HG03095 (cell line): ENCODE measurements at regions not wholly inside any gene's neighbourhood (a gene's known extent, or its start where the extent isn't known, plus 50 kb on each side); places are given as distances from the start of the nearest gene placed in this dataset.
"Not testable (repeated sequence)": the region's sequence is repeated elsewhere in the genome, so short reads cannot be mapped to it uniquely, and the experiment has no call there.

Experiments used
- ATAC-seq: cut with Tn5 transposase; IDR thresholded peaks from one replicate; pipeline ENCODE4 v1.9.1; 2021; ENCODE audit warnings: moderate library complexity; ENCODE audit not compliant: unreplicated experiment

DNA sequence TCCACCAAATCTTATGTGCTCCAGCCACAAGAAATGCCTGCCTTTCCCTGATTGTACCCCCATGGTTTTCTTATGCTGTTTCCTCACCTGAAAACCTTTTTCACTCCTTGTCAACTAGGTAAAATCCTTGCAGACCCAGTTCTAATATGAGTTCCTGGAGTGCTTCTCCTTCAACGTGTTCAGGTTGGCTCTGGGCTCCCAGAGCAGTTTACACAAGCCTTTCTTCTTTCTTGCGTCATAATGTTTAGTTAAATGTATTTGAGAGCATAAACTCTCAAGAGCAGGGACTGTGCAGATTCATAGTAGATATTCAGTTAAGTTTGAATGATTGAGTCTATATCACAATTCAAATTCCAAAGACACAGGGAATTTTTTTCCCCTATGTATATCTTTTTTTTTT lies 484.8 kb upstream of the CCDC196 start:
- ATAC-seq: no peak

DNA sequence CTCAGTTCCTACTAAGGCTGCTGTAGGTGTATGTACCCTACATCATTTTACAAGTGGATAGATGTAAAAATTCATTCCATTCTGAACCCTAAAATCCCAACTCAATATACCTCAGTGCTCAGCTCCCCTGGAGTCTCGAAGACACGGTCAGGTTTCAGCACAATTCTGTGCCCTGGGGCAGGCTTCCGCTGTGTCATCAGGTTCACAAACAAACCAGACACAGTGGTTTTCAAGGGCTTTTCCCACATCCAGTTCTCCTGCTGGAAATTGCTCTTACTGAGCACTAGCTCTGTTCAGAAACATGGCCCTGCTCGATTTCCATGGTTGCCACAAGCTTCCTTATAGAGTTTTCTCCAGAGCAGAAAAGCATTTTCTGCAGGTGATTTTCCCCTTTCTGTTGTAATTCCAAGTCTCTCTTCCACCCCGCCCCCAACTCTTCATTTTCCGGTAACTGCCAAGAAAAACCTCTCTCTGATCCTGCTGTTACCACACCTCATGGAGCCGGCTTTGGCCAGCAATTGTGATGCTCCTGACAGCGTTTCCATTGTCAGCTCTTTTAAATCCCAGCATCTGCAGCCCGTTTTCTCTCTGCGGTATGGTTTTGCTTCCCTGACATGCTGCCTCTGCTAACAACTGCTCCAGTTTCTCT lies 483.0 kb upstream of the CCDC196 start:
- no peak for ATAC-seq

DNA sequence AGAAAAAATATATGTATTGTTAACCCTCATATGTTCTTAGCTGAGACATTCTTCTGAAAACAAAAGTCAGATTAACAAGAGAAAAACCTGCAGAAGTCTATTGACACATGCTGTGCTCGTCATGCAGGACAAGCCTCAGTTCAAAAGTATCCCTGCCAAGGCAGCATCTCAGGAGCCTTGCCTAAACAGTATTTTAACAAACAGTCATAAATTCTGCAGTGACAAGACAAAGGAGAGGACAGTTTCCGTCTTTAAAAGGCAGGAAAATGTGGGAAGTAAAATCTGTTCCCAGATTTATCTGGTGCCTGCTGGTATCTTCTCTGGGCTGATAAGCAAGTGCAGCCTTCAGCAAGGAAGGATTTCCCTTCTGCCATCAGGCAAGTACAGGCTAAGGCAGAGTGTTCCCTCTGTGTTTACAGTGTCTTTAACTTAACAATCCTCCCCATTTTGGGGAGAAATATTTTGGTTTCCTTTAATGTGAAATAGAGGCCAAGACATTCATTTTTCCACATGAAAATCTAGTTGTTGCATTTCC lies 480.2 kb upstream of the CCDC196 start:
- ATAC-seq: no peak

DNA sequence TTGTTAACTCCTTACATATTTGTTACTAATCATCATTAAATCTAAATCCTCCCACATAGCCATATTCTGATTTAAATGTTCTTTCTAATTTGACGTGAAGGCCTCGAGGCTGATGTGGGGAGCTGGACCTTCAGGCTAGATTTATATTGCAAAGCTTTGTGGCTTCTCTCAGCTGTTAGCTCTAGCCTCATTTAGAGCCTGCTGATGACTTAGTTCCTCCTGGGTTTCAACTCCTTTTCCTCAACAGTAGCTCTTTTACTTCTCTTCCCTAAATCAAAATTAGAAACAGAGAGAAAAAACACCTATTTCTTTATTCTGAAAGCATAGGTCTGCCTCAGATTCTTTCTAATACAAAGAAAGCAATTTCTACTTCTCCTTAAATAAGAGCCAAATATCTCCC lies 477.5 kb upstream of the CCDC196 start:
- ATAC-seq: no peak

DNA sequence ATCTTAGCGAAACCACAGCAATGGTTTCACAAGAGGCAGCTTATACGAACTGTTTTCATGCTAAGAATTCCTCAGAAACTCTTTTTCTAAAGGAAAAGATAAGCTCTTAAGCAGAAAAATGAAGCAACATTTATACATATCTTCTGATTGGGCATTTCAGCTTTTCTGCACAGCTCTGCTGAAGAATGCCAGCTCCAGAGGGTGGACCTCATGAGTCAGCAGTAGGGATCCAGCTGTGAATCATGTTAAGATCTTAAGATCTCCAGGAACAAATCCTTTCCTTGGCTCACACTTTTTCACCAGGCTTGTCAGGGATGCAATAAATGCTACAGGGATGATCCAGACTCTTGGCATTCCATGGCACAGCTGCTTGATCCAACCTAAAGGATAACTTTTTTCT lies 477.1 kb upstream of the CCDC196 start:
- no peak for ATAC-seq

DNA sequence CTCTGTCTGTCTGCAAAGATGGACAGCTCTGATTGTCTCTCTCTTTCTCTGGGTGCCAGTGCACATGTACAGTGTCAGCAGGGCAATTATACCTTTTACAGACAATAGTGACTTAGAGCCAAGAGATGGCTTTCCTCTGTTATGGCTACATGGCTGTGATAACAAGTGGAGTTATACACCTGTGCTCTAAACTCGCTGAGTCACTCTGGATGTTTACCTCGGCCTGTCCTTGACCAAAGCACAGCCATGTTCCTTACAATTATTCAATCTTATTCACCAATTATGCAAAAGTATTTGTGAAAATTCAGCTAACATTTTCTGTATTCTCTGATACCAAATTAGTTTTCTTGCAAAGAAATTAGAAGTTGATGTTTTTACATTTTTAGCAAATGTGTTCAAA lies 475.5 kb upstream of the CCDC196 start:
- no peak for ATAC-seq

DNA sequence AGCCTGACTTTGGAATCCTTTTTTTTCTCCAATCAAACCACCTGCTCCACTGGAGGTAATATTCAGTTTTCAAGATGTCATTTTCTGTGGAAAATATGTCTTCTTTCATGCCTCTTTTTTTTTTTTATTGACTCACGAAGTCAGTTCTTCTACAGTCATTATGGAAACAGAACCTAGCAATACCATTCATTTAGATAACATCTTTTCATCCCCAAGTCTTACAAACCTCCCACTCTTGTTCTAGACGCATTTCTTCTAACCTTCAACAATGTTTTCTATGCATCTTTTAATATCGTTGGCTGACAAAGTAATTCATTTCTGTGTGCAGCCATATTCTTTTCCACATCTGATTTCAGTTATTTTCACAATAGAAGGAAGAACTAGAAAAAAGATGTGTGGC lies 474.3 kb upstream of the CCDC196 start:
- no peak for ATAC-seq

DNA sequence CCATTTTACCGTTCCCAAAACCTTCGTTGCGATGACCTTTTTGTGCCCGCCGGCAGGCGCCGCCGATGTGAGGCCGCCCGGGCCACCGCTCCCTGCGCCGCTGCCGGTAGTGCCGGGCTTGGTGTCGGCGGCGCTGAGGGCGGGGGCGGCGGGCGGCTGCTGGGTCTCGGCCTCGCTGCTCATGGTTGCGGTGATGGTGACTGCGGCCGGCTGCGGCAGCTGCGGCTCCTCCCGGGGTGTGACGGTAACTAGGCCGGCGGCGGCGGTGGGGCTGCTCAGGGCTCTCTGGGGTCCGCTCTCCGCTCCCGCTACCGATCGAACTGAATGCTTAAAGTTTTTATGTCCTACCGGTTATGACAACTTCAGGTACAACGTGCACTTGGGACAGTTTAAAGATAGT lies 472.6 kb upstream of the CCDC196 start:
- not testable (repeated sequence) for ATAC-seq

DNA sequence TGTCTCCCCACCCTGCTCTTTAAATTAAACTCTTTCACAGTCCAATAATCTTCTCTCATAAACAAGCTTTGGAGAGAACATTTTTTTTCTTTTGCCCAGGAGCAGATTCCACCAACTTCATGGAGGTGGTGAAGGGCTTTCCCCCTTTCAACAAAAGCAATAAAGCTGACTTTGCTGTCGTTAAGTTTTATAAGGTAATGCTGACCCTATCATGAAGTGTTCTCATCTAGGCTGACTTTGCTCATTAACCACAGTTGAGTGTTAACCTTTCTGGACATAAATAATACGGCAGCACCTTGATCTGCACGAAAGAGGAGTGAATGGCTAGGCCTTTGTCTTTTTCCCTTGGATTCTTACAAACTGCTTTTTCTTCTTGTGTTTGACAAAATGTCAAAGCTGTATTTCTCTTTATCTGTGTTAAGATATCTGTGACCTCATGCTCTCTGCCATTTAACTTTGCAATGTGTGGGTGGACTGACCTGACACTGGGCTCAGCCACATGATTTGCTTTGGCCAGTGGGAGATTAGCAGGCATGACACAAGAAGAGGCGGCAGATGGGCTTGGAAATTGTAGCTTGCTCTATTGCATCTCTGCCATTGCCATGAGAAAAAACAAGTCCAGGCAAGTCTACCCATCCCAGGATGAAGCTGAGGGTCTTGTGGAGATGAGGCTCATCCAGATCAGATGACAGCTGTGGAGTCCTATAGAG lies 470.9 kb upstream of the CCDC196 start:
- ATAC-seq: no peak

DNA sequence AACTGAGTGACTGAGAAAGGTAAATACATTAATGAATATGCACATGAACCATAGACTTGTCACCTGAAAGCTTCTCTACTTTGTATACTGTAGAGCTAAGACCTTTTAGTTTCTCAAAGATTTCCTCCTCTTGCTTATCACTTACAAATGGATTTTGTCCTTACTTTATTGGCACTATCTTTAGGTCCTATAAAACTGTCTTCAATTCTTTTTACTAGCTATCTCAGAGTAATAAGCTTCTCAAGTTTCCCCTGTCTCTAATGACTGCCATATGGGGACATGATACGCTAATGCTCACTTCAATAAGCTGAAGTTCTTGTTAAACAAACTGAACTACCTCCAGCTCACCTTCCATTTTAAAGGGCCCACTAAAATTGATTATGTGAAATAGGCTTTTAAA lies 468.2 kb upstream of the CCDC196 start:
- ATAC-seq: no peak

DNA sequence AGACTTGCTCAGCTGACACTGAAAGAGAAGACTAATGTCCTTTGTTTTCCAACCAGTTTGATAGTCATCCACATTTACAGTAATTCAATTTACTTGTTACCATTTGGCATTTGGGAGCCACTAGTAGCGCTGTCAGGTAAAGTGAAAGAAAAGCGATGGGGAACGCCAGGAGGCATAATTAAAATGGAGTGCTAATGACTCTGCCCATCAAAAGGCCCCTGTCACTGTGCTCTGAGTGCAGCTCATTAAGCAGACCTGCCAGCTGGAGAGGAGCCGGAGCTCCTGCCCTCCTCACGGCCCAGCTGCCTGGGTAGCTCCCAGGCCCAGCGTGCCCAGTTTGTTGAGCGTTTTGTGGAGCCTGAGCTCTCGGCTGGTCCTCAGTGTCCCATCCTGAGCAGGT lies 463.6 kb upstream of the CCDC196 start:
- no peak for ATAC-seq

DNA sequence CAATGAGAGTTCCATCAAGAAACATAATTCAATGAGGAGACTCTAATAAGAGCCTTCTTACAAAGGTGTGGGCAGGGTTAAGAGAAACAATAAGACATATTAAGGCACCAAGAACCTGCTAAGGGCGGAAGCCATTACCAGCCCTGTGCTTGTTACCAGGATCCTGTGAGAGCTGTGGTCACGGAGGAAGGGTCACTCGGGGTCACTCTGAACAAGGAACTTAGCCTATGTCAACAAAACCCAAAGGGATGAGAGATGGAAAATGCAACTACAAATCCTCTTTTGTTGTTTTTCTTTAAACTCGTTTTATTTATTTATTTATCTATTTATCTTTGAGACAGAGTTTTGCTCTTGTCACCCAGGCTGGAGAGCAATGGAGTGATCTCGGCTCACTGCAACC lies 460.4 kb upstream of the CCDC196 start:
- ATAC-seq: no peak

DNA sequence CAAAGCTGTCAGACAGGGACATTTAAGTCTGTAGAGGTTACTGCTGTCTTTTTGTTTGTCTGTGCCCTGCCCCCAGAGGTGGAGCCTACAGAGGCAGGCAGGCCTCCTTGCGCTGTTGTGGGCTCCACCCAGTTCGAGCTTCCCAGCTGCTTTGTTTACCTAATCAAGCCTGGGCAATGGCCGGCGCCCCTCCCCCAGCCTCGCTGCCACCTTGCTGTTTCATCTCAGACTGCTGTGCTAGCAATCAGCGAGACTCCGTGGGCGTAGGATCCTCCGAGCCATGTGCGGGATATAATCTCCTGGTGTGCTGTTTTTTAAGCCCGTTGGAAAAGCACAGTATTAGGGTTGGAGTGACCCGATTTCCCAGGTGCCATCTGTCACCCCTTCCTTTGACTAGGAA lies 454.2 kb upstream of the CCDC196 start:
- ATAC-seq: not testable (repeated sequence)

DNA sequence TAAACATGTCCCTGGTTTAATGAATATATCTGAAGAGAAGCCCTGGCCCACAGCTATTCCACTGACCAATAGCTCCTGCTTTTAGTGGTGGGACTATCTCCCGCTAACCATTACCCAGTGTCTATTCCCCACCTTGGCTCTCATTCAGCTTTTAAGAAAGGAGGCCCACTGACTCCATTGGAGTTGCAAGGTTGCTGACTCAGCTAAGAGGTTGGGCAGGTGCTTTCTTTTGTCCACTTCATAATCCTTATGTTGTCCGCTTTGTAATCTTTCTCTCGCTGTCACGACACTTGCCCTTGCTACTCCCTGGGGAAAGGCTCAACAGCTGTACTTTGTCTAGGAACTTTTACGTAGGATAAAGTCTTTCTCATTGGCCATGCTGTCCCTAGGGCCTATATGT lies 453.4 kb upstream of the CCDC196 start:
- no peak for ATAC-seq

DNA sequence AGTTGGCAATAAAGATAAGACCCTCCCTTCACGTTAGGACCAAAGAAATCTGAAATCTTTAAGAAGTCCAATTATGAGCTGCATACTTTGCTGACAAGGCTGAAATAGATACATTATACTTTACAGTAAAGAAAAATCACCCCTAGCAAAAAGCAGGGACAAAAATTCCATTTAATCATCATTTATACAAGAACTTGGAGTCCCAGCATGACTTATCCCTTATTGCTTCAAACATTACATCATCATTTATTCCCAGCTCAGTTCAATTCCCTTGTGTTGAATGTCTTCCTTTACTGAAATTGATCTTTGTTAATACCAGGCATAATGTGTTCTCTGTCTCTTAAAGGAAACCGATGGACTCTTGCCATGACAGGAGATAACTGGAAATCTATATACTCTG lies 449.6 kb upstream of the CCDC196 start:
- no peak for ATAC-seq

DNA sequence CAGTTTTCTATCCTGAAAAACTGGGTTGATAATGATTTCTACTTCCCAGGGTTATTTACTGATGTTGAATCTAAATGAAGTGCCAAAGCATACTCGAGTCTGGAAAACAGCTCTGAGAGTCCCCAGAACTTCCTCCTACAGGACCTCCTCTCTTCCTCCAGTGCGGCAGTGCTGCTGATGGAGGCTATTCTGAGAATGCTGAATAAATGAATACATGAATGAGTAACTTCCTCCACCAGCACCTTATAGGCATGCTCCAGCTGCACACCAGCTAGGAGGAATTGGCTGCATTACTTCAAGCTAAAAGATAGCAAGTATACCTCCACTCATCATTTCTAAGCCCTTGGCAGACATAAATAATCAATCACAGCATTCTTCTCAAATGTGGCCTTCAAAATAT lies 448.8 kb upstream of the CCDC196 start:
- no peak for ATAC-seq

DNA sequence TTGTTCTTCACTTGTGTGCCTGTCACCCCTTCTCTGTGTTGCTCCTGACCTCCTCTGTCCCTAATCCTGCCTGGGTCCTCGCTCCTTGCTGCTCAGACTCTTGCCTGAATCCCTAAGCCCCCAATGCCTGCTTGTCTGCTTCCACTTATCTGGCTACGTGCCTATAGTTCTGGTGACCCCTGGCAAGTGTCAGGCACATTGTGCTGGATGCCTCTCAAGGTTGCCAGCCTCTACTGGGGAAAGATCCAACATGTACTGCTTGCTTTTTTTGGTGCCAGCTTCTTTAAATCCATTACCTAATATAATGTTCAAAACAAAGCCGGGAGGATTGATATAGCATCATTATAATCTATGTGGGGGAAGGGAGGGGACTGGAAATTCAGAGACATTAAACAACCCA lies 448.0 kb upstream of the CCDC196 start:
- no peak for ATAC-seq

DNA sequence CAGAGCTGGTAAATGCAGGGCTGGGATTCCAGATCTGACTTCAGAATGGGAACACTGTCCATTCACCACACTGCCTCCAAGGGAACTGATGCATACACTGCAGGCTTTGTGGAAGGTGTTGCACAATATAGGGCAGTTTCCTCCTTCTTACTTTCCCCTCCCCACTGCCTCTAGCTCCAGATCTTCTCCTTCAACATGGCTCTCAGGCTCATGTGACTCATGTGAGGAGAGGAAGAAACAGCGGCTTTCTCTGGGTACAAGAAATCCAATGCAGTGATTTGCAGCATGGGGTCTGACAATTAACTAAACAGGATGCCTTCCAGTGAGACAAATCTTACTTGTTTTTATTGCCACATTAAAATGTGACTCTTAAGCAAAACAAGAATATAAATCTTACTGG lies 447.6 kb upstream of the CCDC196 start:
- ATAC-seq: no peak

DNA sequence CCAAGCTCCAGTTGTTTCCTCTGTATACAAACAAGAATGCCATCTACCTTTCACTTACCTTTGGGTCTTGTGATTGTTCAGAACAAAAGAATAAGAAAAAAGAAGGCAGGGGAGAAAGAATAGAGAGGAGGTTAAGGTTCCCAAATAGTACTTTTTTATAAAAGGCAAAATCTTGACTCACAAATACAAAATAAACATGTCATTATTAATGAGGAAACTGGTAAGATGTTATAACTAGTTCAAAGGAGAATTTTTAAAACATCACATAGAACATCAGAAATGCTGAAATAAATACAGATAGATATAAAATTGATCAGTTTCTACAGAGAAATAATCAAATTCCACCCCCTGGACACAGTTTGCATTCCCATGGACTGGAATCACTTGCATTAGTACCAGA lies 446.7 kb upstream of the CCDC196 start:
- ATAC-seq: no peak

DNA sequence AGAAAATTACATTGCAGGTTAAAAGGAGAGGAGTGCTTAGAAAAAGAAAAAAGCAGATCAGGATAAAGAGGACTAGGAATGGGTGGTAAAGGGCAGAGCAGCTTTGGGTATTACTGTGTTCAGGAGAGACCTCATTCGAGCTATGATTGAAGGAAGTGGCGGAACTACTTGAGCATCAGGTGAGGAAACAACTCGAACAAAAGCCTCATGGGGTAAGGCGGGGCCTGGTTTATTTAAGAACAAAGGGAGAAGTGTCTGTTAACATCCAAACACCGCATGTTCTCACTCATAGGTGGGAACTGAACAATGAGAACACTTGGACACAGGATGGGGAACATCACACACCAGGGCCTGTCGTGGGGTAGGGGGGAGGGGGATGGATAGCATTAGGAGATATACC lies 444.6 kb upstream of the CCDC196 start:
- no peak for ATAC-seq

DNA sequence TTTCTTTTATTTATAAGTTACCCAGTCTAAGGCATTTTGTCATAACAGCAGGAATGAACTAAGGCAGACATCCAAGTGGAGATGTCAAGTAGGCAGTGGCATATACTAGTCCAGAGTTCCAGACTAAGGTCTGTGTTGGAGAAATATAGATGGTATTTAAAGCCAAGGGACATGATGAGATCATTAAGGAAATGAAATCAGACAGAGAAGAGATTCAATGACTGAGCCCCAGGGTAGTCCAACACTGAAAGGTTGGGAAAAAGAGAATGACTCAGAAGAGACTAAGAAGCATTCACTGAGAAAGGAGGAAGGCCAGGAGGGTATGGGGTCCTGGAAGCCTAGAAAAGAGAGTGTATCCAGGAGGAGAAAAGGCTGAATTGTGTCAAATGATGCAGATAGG lies 442.2 kb upstream of the CCDC196 start:
- ATAC-seq: no peak

DNA sequence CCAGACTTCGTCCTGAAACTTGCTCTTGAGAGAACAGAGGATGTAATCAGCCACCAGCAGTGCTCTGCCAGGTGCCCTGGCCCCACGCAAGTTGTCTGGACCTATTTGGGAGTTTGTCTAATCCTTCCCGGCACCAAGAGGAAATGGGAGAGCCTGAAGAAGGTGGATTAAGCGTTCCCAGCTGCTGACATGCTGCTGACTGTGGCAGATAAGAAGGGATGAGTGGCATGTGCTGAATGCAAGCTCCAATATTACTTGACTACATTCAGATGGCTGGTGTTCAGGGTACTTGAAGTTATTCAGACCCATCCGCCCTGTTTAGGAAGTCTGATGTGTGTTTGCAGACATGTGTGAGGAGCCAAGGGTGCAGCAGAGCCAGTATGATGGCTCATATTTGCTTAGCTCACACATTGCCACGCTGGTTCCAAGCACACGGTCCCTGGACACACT lies 440.6 kb upstream of the CCDC196 start:
- ATAC-seq: no peak

DNA sequence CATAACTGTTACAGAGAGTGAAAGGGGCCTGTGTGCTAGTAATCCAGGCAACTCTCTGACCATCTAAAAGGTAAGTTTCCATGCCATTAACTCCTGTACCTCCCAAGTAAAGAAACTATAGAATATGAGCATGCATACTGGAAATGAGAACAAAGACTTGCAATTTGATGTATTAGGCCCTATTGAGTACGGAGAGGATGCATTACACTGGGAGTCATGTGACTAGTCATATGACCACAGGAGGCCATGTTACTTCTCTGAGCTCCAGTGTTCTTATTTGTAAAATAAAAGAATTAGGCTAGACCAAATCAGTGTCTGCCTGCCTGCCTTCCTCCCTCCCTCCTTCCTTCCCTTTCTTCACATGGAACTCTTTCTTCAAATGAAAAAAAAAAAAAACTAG lies 440.1 kb upstream of the CCDC196 start:
- ATAC-seq: no peak
